ENCODE measurements at regions not wholly inside any gene's neighbourhood (a gene's known extent, or its start where the extent isn't known, plus 50 kb on each side); places are given as distances from the start of the nearest gene placed in this dataset.

- no peak for TF ChIP-seq CTCF (IDR thresholded peaks at IDR 0.05)
- TF ChIP-seq POLR2AphosphoS5 (IDR thresholded peaks at IDR 0.05), result no peak
- no peak for TF ChIP-seq POLR2A (IDR thresholded peaks at IDR 0.05)
Measured at GRCh38 chr12:90020014-90020413, 311.4 kb upstream of the ATP2B1 start.

Measured in stomach (tissue), 4 donors.